Dedifferentiated amniotic fluid mesenchymal stem cell (primary cell): ENCODE measurements at regions not wholly inside any gene's neighbourhood (a gene's known extent, or its start where the extent isn't known, plus 50 kb on each side); places are given as distances from the start of the nearest gene placed in this dataset.

Source experiments
- DNase-seq: peaks from one replicate; pipeline ENCODE4 v3.0.0-alpha.2; 2016; ENCODE audit errors: extremely low spot score

- no peak for DNase-seq
Observed at GRCh38 chr9:2570615-2571479, 50.7 kb upstream of the VLDLR start.
